SJSA1 (cell line): ENCODE measurements at regions not wholly inside any gene's neighbourhood (a gene's known extent, or its start where the extent isn't known, plus 50 kb on each side); places are given as distances from the start of the nearest gene placed in this dataset.
"Not testable (repeated sequence)": the region's sequence is repeated elsewhere in the genome, so short reads cannot be mapped to it uniquely, and the experiment has no call there.

Experiments used
- DNase-seq, 2 experiments: peaks; one replicate each; pipeline ENCODE4 v3.0.0-alpha.2; 2015 to 2020; ENCODE audit warnings: low spot score in 2 of 2, low read depth in 1 of 2
- H3K27ac ChIP-seq: fragments of 250-450 bp; sonication (Bioruptor Pico); 2 replicates; pipeline ENCODE4 v1.5.1; 2020; ENCODE audit warnings: mild to moderate bottlenecking, moderate library complexity
- H3K27me3 ChIP-seq: fragments of 250-450 bp; sonication (Bioruptor Pico); replicated peaks from 2 replicates; pipeline ENCODE4 v1.5.1; 2020; ENCODE audit warnings: mild to moderate bottlenecking, moderate library complexity
- H3K36me3 ChIP-seq: fragments of 250-450 bp; sonication (Bioruptor Pico); 2 replicates; pipeline ENCODE4 v1.5.1; 2020; ENCODE audit warnings: mild to moderate bottlenecking
- H3K4me1 ChIP-seq: fragments of 250-450 bp; sonication (Bioruptor Pico); replicated peaks from 2 replicates; pipeline ENCODE4 v1.6.1; 2021; ENCODE audit warnings: mild to moderate bottlenecking
- H3K4me3 ChIP-seq: fragments of 250-450 bp; sonication (Bioruptor Pico); 2 replicates; pipeline ENCODE4 v1.5.1; 2020; ENCODE audit warnings: mild to moderate bottlenecking
- H3K9me3 ChIP-seq: fragments of 250-450 bp; sonication (Bioruptor Pico); replicated peaks from 2 replicates; pipeline ENCODE4 v1.5.1; 2020; ENCODE audit warnings: mild to moderate bottlenecking

DNA sequence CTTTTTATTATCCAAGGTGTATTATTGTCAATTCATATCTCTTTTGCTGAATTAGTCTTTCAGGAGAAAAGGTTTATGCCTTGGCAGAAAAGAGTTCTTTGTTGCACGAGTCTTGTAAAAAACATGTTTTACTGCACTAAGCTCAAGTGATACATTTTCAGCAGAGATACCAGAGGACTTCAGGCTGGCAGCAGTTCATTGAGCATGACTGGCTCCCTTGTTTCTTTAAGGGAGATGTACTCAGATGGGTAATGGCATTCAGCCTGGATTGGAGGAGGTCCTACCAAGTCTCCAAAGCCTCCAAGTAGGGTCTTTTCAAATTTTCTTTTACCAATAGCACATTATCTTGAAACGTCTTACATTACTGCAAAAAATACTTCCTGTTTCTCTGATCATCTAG is 400.1 kb downstream of the NSUN3 start:
- Histone ChIP-seq H3K4me3 (no peak overlapping the region), H3K4me1 (no peaks in the 10 kb centered on the region), H3K27me3 (no peaks in the 10 kb centered on the region), H3K9me3 (no peaks in the 10 kb centered on the region), H3K36me3 (no peaks in the 10 kb centered on the region), H3K27ac (no peak overlapping the region)
- no peak for DNase-seq

DNA sequence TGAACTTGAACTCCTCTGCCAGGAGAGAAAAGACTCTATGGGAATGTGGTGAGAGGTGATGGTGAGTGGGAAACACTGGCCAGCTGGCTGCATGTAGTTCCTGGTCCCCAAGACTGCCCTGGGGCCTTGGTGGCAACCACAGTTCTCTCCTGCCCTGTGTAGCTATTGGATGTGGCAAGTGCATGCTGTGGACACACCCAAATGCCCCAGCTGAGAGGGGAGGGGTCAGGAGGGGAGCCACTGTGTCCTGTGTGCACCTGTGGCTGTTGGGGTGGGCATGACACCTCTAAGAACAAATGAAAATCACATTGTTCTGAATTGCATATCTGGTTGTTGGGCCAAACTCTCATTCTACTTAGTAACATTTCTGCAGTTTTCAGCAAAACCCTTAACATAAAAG is 409.6 kb downstream of the NSUN3 start:
- Histone ChIP-seq H3K36me3 (no peaks in the 10 kb centered on the region), H3K27me3 (no peaks in the 10 kb centered on the region), H3K9me3 (no peaks in the 10 kb centered on the region), H3K27ac (no peak overlapping the region), H3K4me3 (no peak overlapping the region), H3K4me1 (no peaks in the 10 kb centered on the region)
- DNase-seq, result no peak

DNA sequence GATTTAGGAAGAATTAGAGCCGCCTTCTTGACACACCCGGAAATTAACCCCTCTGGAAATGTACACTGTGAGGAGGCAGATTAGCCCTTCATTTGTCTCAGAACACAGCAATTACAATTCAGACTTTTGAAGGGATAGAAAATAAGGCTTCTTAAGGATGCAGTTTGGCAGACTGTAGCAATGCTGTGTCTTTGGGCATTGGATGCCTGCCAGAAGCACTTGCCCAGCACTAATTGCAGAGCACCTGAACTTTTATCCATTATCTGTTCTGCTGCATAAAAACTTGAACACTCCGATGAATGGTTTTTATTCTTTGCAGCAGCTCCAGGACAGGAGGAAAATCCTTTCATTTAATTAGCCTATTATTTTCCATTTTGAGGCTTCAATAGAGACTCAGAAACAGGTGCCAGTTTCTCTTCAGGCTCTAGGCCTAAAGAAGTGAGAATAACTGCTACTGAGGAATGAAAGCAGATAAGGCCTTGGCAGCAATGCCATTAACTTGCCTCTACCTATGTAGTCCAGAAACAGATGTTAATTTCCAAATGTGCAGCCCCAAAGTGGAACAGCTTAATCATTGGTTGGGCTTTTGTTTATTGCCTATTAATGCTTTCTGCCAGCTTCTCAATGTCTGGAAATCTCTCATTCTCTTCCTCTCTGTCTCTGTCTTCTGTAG is 418.5 kb downstream of the NSUN3 start:
- Histone ChIP-seq H3K27ac (no peak overlapping the region), H3K36me3 (no peaks in the 10 kb centered on the region)

DNA sequence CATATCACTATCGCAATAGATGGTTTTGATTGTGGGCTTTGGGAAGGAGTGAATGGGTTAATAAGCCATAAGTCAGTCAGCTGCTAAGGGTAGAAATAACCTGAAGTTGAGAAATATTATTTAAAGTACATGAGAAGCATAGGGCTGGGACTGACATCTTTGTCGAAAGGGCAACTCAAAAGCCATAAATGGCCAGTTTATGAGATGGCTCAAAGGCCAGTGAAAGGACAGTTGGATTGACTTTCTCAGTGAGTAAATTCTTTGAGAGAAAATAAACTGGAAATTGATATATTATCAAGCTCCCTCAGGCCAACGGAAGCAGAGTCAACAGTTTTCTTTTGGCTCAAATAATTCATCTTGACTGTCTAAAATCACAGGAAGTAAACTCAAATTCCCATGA is 419.8 kb downstream of the NSUN3 start:
- no peaks in the 10 kb centered on the region for H3K36me3 ChIP-seq
- no peak overlapping the region for H3K4me3 ChIP-seq
- DNase-seq, result no peak
- H3K4me1 ChIP-seq, result no peaks in the 10 kb centered on the region
- no peak overlapping the region for H3K27ac ChIP-seq
- no peaks in the 10 kb centered on the region for H3K27me3 ChIP-seq
- H3K9me3 ChIP-seq, result no peaks in the 10 kb centered on the region

More for the DNA sequence above, 418.5 kb downstream of the NSUN3 start:
- H3K9me3 ChIP-seq, result no peaks in the 10 kb centered on the region
- no peak overlapping the region for H3K4me3 ChIP-seq
- no peaks in the 10 kb centered on the region for H3K27me3 ChIP-seq
- H3K4me1 ChIP-seq, result no peaks in the 10 kb centered on the region
- DNase-seq, result no peak

DNA sequence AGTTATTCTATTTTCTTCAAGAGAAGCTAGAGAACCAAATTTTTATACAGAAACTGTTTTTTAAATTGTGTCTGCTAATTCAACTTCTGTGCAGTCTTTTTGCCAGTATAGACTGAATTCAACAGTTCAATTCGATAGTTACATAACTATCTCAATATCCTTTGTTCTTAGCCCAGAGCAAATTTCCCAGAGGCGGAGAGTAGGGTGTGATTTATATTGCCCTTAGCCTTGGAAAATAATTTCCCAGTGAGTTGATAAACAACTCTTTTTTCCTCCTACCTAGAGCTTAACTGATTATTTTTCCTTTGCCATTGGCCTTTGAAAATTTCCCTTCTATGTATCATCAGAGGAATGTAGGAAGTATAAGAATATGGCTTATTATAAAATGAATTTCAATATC is 420.5 kb downstream of the NSUN3 start:
- Histone ChIP-seq H3K27me3 (no peaks in the 10 kb centered on the region), H3K9me3 (no peaks in the 10 kb centered on the region), H3K4me3 (no peak overlapping the region), H3K36me3 (no peaks in the 10 kb centered on the region), H3K27ac (no peak overlapping the region), H3K4me1 (no peaks in the 10 kb centered on the region)
- DNase-seq, result no peak

DNA sequence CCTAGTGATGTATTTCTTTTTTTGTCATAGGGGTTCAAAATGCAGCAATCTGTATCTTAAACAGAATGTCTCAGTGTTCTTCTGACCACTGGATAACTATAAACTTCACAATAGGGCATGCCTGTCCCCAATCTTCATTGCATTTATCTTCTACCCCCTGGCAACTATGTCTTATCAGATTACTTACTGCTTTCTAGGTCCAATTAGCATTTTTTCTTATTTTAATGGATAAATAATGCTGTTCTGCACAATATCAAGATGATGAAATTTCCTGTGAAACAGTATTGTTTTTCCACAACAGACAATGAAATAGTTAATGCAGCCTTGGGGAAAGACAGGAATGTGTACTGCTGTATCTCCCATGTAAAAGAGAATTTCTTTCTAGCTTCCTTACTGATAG is 432.1 kb downstream of the NSUN3 start:
- no peaks in the 10 kb centered on the region for H3K4me1 ChIP-seq
- no peak for DNase-seq
- H3K4me3 ChIP-seq, result no peak overlapping the region
- H3K27ac ChIP-seq, result no peak overlapping the region
- H3K36me3 ChIP-seq, result no peaks in the 10 kb centered on the region
- no peaks in the 10 kb centered on the region for H3K27me3 ChIP-seq
- H3K9me3 ChIP-seq, result no peaks in the 10 kb centered on the region

DNA sequence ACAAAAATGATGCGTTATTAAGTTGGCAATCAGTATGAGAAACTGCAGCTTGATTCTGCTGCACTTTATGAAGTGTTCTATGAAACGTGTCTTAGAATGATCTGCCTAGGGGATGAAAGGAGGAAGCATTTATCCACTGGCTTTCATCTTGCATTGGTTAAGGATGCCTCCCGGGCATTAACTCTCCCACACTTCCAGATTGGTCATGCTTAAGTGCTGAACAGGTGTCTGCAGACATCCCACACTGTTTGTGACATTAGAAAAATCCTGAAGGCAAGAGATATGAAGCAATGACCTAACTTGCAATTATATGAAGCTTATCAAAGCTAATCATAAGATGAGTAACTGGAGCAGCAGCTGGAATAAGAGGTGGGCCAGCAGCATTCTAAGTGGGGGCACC is 437.3 kb downstream of the NSUN3 start:
- Histone ChIP-seq H3K27ac (no peak overlapping the region), H3K27me3 (no peaks in the 10 kb centered on the region; the same call in 1 of the 2 replicates), H3K4me1 (no peaks in the 10 kb centered on the region), H3K36me3 (no peaks in the 10 kb centered on the region), H3K4me3 (no peak overlapping the region), H3K9me3 (no peaks in the 10 kb centered on the region)
- DNase-seq, result no peak

DNA sequence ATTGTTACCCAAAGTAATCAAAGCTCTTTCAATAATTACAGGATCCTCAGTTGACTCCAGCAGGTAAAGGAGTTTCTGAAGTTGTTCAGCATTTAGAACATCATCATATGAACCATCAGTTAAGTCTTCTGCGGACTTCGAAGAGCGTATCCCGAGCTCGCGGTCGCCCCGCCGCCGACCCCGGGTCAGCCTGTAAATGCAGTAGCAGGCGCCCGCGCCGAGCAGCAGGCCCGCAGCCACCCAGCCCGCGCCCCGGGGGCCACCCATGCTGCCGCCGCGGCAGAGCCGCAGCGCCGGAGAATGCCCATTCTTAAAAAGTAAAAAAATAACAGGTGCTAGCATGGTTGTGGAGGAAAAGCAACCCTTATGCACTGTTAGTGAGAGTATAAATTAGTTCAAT is 444.5 kb downstream of the NSUN3 start:
- not testable (repeated sequence) for H3K27ac ChIP-seq, H3K4me3 ChIP-seq, H3K27me3 ChIP-seq, H3K36me3 ChIP-seq, H3K4me1 ChIP-seq, H3K9me3 ChIP-seq, DNase-seq

DNA sequence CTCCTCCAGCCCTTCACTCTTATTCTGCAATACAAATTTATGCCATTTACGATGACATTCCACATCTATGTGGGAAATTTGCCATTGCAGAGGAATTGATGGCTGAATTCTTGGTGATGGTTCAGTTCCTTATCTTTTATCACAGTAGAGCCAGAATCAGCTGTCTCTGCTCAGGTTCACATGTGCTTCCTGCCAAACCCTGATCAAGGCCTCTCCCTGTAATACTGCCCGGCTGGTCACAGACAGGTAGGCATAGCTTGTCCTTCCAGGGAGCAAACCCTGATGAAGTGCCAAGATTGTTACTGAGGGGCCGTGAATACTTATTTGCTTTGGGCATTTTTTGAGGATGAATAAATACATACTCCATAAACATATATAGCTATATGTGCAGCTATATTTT is 450.0 kb downstream of the NSUN3 start:
- Histone ChIP-seq H3K4me1 (no peaks in the 10 kb centered on the region), H3K27me3 (no peaks in the 10 kb centered on the region), H3K27ac (no peak overlapping the region), H3K4me3 (no peak overlapping the region), H3K36me3 (no peaks in the 10 kb centered on the region), H3K9me3 (no peaks in the 10 kb centered on the region)
- DNase-seq, result no peak

DNA sequence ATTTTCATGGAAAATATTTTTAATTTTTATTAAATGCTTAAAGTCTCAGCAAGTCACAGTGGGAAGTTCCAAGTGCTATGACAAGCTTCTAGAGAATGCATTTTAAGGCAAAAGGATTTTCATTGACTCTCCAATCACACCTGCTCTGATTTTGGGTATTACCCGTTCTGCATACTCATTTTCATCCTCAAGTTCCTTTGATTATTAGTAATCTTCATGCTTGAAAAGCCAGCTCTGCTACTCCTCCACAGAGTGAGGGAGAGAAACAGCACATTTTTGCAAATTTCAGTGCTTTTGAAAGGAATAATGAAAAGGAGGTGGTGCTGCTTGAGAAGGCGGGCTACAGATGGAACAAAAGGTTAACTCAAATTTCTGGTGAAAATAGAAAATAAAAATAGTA is 450.7 kb downstream of the NSUN3 start:
- no peak overlapping the region for H3K4me3 ChIP-seq
- no peak overlapping the region for H3K27ac ChIP-seq
- no peaks in the 10 kb centered on the region for H3K36me3 ChIP-seq
- no peak for DNase-seq
- H3K4me1 ChIP-seq, result no peaks in the 10 kb centered on the region
- no peaks in the 10 kb centered on the region for H3K9me3 ChIP-seq
- no peaks in the 10 kb centered on the region for H3K27me3 ChIP-seq

DNA sequence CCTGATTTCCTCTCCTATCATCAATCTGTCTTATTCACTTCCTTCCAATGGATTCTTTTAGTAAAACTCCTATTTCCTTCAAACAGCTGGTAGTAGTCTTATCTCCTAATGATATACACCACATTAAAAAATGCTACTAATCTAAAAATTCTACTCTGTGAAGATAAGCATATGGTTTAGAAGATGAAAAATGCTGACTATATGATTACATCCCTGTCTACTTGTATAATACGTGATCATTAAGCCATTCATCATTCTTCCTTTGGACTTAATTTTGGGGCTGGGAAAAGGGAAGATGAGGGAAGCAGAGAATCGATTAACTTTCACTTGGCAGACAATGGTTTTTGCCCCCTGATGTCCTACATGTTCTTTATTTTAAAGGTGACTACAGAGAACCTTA is 453.1 kb downstream of the NSUN3 start:
- Histone ChIP-seq H3K27ac (no peak overlapping the region), H3K9me3 (no peaks in the 10 kb centered on the region), H3K4me1 (no peaks in the 10 kb centered on the region), H3K27me3 (no peaks in the 10 kb centered on the region), H3K36me3 (no peaks in the 10 kb centered on the region), H3K4me3 (no peak overlapping the region)
- DNase-seq, result no peak

DNA sequence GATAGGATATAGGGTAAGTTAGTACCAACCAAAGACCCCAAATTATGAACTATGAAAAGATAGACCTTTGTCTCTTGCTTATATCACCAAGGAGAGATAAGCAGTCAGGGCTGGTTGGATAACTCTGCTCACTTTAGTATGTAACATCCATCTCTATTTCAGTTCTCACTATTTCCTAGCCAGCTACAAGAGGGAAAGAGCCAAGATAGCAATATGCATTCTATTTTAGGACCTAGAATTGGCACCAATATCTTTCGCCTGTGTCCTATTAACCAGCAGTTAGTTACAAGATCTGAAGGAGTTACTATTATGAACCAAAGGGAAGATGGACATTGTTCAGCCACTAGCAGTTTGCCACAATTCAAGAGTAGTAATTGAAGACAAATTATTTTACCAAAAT is 457.5 kb downstream of the NSUN3 start:
- no peaks in the 10 kb centered on the region for H3K36me3 ChIP-seq
- no peak overlapping the region for H3K4me3 ChIP-seq
- peaks cover 5% of the 10 kb centered on the region; the same call in 1 of the 2 replicates for H3K4me1 ChIP-seq
- no peaks in the 10 kb centered on the region for H3K27me3 ChIP-seq
- no peak for DNase-seq
- H3K27ac ChIP-seq, result no peak overlapping the region
- H3K9me3 ChIP-seq, result no peaks in the 10 kb centered on the region

DNA sequence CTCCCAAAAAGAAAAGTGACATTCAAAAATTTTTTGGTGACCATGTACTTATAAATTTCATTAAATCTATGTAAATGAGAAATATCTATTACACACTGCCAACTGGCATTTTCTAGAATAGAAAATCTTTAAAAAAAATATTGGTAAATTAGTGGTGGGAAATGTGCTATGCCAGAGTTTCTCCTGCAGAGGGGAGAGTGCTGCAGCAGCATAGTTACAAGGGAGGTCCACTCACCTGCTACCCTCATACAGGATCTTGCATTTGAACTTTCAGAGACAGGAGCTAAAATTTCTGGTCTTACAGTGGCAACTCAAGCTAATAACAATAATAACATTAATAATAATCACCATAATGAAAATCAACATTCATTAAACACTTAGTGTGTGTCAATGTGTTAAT is 459.6 kb downstream of the NSUN3 start:
- DNase-seq, result no peak
- Histone ChIP-seq H3K27me3 (no peaks in the 10 kb centered on the region), H3K4me1 (peaks cover 5% of the 10 kb centered on the region; the same call in 1 of the 2 replicates), H3K36me3 (no peaks in the 10 kb centered on the region), H3K4me3 (no peak overlapping the region), H3K27ac (no peak overlapping the region), H3K9me3 (no peaks in the 10 kb centered on the region)

DNA sequence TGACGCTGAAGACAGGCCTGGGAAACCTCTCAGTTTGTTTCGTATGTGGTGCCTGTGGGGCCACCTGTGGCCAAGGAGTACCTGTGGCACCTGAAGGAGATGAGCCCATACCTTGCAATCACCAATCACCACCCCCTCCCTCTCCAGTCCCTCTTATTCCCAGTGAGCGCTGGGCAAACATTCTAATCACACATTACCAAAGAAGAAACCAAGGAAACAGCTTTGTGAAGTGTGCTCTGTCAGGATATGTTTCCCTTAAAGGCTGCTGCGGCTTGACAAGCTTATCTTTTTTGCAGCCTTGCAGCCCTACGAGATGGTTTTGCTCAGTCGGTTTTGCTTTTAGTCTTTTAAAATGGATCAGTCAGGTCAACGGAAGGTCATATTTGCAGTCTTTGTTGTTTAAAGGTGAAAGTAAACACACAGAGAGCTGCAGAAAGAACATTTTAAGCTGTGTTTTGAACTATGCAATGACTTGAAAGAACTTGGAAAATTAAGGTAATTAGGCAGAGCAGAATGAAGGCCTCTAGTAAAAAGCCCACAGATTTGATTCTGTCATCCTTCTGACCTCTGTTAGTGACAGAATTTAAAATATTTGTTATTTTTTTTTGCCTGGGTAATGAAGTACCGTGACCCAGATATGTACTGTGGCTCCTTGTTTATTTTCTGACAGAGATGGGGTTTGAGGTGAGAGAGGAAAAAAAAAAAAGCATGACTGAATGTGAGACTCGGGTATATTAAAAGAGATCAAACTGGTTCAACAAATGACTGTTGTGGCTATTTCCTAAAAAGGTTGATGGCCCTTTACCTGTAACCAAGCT is 461.4 kb downstream of the NSUN3 start:
- H3K27me3 ChIP-seq, result no peaks in the 10 kb centered on the region
- no peak overlapping the region for H3K27ac ChIP-seq
- H3K9me3 ChIP-seq, result no peaks in the 10 kb centered on the region
- DNase-seq, result no peak
- H3K4me1 ChIP-seq, result peaks cover 5% of the 10 kb centered on the region; the same call in 1 of the 2 replicates
- no peaks in the 10 kb centered on the region for H3K36me3 ChIP-seq
- H3K4me3 ChIP-seq, result no peak overlapping the region
